GM19397 (cell line): ENCODE measurements at regions not wholly inside any gene's neighbourhood (a gene's known extent, or its start where the extent isn't known, plus 50 kb on each side); places are given as distances from the start of the nearest gene placed in this dataset.
A peak's percentile ranks its signal among the peaks of the same experiment; 100 is the strongest.

Experiments used
- ATAC-seq: cut with Tn5 transposase; IDR thresholded peaks from one replicate; pipeline ENCODE4 v1.9.1; 2021; ENCODE audit warnings: mild to moderate bottlenecking, moderate library complexity; ENCODE audit not compliant: unreplicated experiment

DNA sequence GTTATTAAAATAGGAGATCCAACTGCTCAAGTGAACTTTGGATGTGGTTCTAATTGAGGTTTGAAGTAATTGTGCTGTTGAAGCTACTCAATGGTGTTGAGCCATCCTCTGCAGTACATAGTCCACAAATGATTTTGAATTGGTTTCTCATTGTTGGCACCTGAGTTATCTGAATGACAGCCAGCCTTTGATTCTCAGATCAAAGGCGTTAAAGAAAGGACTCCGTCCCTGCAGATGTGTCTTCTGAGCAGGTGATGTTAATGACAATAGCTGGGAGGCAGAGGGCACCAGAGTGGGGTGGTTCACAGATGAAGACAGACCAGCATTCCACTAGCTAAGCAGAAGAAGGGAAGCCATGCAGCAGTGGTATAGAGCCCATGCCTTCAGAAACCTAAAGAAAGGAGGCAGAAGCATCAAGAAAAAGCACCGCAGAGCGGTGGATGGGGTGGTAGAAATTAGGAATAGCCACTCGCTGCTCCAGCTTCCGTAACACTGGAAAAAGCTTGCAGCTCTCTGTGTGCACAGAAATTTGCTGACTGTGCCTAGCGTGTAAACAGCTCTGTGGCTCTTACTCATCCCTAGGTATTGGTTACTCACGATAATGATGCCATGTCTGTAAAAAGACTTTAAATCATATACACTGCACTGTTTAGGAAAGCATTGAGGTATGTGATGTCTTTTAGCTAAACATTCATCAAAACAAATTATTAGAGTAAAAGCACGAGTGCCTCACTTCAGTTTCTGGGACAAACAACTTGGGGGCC lies 79.2 kb upstream of the CLCN4 start:
- ATAC-seq, result no peak

DNA sequence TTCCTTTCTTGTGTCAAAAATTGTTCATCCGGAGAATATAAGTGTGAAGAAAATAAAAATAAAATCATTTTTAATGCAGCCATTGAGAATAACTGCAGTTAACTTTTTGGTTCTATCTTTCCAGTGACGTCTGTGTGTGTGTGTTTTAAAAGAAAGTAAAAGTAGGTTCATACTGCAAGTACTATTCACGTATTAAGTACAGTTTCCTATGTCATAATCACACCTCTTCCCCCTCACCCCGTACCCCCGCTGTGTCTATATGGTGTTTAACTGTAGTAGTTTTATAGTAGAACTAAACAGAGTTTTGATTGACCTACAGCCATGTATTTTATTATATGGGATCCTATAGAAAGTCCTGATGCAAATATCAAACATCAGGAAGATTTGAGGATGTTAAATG lies 78.5 kb upstream of the CLCN4 start:
- ATAC-seq, result no peak

DNA sequence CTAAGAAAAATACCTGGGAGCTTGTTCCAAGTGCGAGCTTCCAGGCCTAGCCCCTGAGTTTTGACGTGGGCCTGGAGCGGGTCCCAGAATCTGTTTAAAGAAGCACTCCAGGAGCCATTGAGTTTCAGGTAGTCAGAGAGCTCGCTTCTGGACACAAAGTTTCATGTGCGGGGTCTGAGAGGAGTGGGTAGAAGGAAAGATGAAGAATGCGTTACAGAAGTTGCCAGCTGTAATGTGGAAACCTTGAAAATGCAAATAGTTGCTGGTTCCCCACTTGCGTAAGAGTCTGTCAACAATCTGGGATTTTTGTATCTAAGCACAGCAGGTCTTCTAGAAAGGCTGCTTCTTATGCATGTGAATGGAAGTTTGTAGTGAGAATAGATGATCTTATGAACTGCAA lies 77.5 kb upstream of the CLCN4 start:
- ATAC-seq, result no peak

DNA sequence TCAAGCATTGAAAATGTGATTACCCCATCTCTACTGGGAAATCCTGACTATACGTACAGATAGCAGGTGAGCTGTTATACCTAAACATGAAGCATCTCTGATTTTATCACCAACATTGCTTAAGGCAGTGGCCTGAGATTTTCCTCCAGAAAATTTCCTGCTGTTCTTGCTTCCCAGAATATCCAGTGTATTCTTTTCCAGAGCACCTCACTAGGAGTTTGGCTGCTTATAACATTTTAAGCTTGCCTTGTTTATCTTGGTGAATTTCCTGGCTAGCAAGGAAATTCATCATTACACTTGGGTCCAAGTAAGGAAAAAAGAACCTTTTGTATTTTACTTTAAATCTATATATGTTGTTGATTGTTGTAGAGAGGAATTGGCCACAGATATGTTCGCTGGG lies 73.0 kb upstream of the CLCN4 start:
- no peak for ATAC-seq

DNA sequence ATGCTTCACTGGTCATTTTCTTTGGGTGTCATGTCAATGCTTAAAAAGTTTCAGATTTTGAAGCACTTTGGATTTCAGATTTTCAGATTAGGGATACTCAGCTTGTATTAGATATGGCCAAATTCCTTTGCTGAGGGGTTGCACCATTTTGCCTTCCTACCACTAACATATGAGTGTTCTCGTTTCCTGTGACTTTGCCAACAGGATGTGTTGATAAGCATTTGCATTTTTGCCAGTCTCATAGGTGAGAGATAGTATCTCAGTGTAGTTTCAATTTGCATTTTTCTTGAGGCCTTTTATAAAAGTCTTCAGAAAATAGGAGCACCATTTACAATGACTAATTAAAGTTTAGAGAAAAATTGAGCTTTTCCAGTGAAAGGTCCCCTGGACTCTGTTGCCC lies 71.6 kb upstream of the CLCN4 start:
- no peak for ATAC-seq

DNA sequence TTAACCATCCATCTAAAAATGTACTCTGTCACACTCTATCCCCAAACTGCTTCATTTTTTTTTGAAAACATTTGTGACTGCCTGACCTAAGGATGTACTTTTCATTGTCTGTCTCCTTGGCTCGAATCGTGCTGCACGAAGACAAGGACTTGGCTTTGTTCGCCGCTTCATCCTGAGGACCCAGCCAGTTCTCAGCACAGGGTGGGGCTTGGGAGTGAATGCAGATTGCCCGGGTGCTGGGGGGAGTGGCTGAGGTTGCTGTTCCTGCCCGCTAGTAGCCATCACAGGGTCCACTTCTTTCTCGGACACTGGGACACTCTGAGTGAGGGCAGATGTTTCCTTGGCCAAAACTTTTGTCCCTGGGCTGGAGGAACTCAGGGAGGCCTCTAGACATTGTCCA lies 70.1 kb upstream of the CLCN4 start:
- no peak for ATAC-seq

DNA sequence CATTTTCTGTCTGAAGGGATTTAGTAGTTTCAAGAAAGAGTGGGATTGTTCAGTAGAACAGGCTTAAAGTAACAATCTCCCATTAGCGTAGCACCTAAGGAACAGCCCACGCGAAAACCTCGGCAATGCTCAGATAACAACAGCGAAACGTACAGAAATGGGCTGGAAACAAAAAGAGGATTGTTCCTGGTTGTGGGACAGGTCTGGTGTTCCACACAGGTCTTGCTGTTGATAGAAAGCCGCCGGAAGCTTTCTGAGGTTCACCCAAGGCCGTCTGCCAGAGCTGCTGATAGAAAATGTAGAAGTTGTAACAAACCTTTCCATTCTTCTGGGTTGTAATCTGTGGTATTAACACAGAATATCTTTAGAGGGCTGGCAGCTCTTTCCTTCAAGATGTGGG lies 69.4 kb upstream of the CLCN4 start:
- ATAC-seq, result no peak

DNA sequence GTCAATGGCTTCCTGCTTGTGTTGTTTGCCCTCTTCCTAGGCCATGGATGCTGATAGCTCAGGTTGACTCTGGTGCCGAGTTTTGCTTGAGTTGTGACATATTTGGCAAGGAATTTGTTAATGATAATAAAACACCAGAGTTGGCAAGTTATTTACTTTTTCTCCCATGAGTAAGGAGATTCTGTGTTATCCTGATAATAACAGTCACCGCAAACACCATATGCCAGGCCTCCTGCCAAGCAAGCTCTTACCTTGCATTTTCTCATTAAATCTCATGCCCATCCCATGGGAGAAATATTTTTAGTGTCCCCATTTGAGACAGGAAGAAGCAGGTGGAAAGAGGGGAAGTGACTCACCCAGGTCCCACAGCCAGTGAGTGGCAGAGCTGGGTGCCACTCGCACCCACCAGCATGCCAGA lies 67.4 kb upstream of the CLCN4 start:
- no peak for ATAC-seq

DNA sequence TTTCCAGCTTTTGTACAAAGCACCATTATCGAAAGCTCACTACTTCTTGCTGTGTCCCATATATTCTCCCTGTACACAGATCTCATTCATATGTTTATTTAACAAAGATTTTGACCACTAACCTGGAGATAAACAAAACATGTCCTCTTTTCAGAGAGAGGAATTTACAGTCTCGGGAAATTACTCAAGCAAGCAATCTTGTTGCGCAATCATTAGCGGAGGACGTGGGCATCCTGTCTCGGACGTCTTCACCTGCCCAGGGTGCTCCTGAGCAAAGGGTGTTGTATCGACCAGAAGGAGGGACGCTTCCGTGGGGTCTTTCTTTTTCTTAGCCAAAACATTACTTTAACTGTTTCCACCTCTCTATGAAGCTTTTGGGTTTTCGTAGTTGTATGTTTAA lies 66.5 kb upstream of the CLCN4 start:
- ATAC-seq, result no peak

DNA sequence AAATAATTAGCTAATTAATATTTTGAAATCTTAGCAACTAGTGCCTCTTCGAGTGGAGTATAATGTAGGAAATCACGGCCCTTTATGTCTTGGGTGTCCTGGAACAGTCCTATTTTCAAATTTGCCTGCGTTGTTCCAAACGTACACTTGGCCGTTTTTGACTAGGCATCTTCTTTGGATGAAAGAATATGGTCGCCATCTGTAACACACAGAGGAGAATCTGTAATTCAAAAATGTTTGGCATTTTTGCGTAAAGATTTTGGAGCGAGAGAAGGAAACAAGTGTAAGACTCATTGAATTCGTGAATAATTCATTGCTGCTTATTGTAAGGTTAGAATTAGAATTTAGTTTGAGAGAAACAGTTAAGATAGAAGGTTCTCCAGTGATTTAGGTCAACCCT lies 61.5 kb upstream of the CLCN4 start:
- ATAC-seq, result no peak

DNA sequence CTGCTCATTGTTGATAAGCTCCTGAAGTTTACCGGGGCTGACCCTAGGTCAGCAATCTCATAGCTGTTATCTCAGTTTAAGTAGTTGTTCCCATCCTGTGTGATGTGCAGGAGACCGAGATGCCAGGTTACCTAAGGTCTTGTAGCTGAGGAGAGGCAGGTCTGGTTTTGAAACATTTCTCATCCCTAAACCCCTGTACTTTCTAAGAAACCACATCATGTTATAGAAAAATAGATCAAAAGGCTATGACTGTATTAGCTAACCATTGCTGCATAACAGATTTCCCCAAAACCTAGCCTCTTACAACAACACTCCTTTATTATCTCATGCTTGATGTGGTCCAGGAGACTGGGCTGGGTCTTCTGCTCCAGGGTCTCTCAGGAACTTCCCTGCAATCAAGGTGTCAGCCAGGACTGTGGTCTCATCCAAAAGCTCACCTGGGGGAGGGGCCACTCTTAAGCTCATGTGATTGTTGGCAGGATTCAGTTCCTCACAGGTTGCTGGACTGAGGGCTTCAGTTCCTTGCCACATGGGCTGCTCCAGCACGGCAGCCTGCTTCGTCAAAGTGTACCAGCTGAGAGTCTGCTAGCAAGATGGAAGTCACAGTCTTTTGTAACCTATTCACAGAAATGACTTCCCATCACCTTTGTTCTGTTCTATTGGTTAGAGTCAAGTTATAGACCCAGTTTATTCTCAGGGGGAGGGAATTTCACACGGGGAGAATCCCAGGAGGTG lies 60.9 kb upstream of the CLCN4 start:
- no peak for ATAC-seq

DNA sequence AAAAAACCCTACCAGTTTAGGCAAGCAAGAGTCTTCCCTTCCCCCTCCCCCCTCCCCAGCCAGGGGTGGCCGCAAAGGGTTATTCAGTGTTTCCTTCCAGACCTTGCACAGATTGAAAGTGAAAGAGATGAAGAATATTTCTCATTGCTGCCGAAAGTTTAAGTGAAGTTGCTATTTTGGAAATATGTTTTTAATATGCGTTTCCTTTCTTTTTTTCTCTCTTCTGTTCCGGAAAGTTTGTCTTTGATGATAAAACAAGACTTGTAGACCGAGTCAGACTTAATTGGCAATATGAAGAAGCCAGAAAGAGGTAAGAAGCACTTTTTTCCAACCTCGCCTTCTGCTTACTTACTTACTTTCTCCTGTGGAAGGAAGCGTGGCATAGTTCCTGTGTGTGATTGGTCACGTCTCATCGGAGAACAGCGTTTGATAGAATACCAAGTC lies 58.5 kb upstream of the CLCN4 start:
- ATAC-seq, result peak; percentile 72

DNA sequence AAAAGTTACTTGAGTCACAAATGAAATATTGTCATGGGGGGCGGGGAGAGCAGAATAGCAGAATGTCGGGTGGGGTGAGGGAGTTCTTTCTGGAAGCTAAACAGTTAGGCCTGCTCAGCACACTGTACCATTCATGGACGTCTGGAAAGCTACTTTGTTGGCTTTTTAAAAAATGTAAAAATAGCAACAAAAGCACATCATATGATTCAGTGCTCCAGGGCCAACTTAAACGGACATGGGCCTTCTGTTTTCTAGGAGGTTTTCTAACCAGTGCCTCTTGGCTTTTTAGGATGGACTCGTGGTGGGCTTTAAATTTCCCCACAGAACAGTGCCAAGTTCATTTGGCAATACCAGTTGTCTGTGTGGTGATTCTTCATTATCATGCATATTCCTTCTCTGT lies 57.4 kb upstream of the CLCN4 start:
- ATAC-seq, result no peak

DNA sequence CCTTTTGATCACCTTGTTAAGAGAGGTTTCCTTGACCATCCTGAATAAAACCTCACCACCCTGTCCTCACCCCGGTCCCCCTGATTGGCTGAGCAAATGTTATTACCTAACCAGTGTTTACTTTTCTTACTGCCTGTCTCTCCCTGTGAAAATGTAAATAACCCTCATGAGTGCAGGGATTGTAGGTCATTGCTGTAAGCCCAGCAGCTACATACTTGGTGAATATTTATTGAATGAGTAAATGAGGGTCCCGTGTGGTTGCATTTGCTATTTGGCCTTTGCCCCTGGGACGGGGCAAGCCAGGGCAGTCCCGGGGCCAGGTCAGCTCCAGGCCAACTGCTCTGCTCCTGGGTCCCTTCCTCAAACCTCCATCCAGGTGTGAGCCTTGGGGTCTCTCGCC lies 55.5 kb upstream of the CLCN4 start:
- no peak for ATAC-seq

DNA sequence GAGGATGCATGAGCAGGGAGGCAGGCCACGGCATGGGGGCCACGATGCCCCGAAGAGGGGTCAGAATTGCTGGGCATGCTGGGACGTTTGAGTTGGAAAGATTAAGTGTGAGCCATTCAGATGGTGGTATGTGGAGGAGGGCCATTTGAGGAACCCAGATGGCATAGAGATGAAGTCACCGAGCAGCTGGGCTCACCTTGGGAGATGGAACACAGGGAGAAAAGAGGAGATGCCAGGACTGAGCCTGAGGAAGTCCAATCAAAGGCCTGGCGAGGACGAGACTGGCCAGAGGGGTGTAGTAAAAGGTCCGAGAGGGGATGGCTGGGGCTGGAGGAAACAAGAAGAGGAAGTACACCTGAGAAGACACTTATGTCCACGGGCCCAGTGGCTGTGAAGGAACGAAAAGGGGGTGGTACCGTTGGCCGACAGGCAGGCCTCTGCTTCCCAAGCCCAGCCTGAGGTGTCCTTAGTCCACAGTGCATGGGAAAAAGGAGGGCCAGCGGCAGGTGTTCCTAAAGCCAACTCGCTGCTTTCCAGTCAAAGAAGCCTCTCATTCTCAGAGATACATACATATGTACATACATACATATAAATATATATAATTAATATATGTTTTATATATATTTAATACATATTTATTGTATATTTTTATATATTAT lies 54.6 kb upstream of the CLCN4 start:
- ATAC-seq, result no peak

DNA sequence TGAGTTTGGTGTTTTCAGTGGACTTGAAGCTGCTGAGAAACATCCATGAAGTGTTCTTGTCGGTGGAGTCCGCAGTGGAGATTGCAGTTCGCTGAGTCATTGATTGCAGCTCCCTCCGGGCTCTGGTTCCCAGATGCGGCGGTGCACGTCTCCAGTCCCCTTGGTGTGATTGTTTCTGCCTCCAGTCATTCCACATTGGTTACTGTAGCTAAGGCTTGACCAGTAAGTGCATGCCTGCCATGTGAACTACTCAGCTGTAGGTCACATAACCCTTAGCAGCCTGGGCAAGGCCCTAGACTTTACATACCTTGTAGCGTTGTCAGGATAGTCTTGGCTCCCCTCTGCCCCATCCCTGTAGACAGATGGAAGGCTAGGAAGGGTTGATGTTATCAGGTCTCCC lies 53.8 kb upstream of the CLCN4 start:
- ATAC-seq, result no peak

DNA sequence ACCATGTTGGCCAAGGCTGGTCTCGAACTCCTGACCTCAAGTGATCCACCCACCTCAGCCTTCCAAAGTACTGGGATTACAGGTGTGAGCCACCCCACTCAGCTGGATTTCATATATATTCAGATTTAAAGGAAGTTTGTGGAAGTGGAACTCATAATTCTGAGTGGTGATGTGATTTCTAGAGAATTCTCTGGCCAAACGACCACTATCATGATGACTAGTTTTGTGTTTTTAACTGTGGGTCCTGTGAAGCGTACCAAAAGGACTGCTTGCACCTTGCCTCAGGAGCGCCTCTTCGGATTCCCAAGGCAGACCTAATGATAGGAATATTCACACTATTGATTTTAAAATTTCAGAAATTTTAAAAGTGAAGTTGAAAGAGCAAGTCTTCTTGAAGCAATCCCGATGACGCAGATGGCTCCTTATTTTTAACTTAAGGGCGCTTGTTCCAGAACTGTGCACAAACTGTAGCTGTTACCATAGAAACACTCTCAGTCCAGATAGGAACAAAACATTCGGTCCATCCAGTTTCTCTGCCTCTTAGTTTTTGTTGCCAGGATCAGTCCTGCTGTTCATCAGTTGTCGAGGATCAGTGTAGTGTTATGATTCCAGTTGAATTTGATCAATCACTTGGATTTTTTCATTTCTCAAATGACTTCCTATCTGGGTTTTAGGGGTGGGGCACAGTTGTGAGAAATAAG lies 51.7 kb upstream of the CLCN4 start:
- ATAC-seq, result no peak

DNA sequence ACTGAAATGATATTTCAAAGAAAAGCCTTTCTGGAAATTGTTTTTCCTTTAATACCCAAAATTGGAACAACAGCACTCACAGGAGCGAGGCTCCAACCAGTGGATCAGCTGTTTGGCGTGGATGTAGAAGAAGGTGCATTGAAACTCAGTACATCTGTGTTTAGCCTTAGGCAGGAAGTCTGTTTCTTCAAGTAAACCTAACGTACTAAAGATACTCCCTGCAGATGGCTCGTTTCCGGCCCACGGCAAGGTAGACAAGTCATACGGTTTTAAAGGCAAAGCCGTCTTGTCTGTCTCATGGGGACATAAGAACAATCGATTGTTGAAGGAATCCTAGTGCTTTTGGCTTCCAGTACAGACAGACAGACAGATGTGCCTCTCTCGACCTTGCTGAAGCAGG lies 50.0 kb upstream of the CLCN4 start:
- ATAC-seq, result peak; percentile 54
